HepG2 (cell line): ENCODE measurements at regions not wholly inside any gene's neighbourhood (a gene's known extent, or its start where the extent isn't known, plus 50 kb on each side); places are given as distances from the start of the nearest gene placed in this dataset.

Experiments
- ATAC-seq: fragments of 200-7000 bp; cut with Tn5 transposase; 3 replicates; pipeline ENCODE4 v1.9.1; 2020; ENCODE audit warnings: mild to moderate bottlenecking, moderate library complexity
- BruUV-seq: library from RNA; stranded (reverse); fragments of 400-500 nt; replicated peaks from 2 replicates; lab custom pipeline; 2021; lab: Mats Ljungman, UMichigan
- CTCF ChIA-PET: fragments of 300-600 bp; formaldehyde crosslinking; extraction: SDS; loops from one replicate; lab custom pipeline; 2021; ENCODE audit warnings: low total read pairs, inconsistent platforms, low intra/inter-chr PET ratio; lab: Yijun Ruan, JAX
- POLR2A ChIA-PET: fragments of 350-600 bp; sonication (Branson Sonifier 250); formaldehyde crosslinking; loops from one replicate; lab custom pipeline; 2020; ENCODE audit warnings: antibody characterized with exemption, inconsistent platforms; lab: Yijun Ruan, JAX
- DNase-seq: peaks from one replicate; pipeline ENCODE4 v3.0.0-alpha.2; 2015; ENCODE audit warnings: low spot score
- FAIRE-seq: peaks from 3 replicates; lab custom pipeline; 2011; peaks lifted over from hg19 to GRCh38; lab: Jason Lieb, UNC
- H2AFZ ChIP-seq: one replicate; pipeline ENCODE4 v1.6.1; 2011; ENCODE audit warnings: low read length, inconsistent platforms
- H3K27ac ChIP-seq: fragments of 300-600 bp; 3 replicates; pipeline ENCODE4 v1.8.0; 2011; ENCODE audit warnings: mixed run types, mild to moderate bottlenecking, mixed read lengths, low read length, inconsistent platforms; ENCODE audit not compliant: insufficient read depth; ENCODE audit errors: extremely low read length
- H3K27me3 ChIP-seq, 2 experiments: fragments of 200-600 bp in 1 of 2; 2 replicates in 1 of 2; 3 replicates in 1 of 2; pipeline versions ENCODE4 v1.6.0 to v1.8.0; 2011; ENCODE audit warnings: low read length in 2 of 2, mild to moderate bottlenecking in 2 of 2, moderate library complexity in 2 of 2, inconsistent platforms in 1 of 2; ENCODE audit not compliant: insufficient read depth in 2 of 2, control insufficient read depth in 1 of 2
- H3K36me3 ChIP-seq, 2 experiments: fragments of 200-600 bp in 1 of 2; replicated peaks in 1 of 2; 2 replicates in 1 of 2; 3 replicates in 1 of 2; pipeline versions ENCODE4 v1.5.1 to v1.8.0; 2011; ENCODE audit warnings: low read length in 2 of 2, inconsistent platforms in 1 of 2; ENCODE audit not compliant: insufficient read depth in 2 of 2, control insufficient read depth in 1 of 2
- H3K4me1 ChIP-seq: 2 replicates; pipeline ENCODE4 v1.5.1; 2012; ENCODE audit warnings: low read length, inconsistent platforms; ENCODE audit not compliant: insufficient read depth
- H3K4me2 ChIP-seq: 2 replicates; pipeline ENCODE4 v1.6.0; 2011; ENCODE audit warnings: low read depth, low read length, inconsistent platforms
- H3K4me3 ChIP-seq, 3 experiments: fragments of 200-600 bp in 1 of 3; sonication (generic), shearing (Covaris generic) in 1 of 3; replicated peaks in 1 of 3; 2 replicates each; pipeline ENCODE4 v1.5.1; 2011 to 2016; ENCODE audit warnings: low read length in 3 of 3, inconsistent platforms in 2 of 3, low read depth in 2 of 3, mild to moderate bottlenecking in 2 of 3, control low read depth in 1 of 3, mixed read lengths in 1 of 3; ENCODE audit not compliant: insufficient read depth in 1 of 3
- H3K79me2 ChIP-seq: one replicate; pipeline ENCODE4 v1.6.1; 2011; ENCODE audit warnings: low read length, inconsistent platforms; ENCODE audit not compliant: insufficient read depth
- H3K9ac ChIP-seq: 2 replicates; pipeline ENCODE4 v1.6.0; 2011; ENCODE audit warnings: mild to moderate bottlenecking, low read depth, low read length, inconsistent platforms; ENCODE audit not compliant: insufficient read depth
- H3K9me3 ChIP-seq: 2 replicates; pipeline ENCODE4 v1.5.1; 2012; ENCODE audit warnings: mild to moderate bottlenecking, low read length
- H4K20me1 ChIP-seq: 2 replicates; pipeline ENCODE4 v1.6.0; 2011; ENCODE audit warnings: inconsistent platforms, mild to moderate bottlenecking, low read length, moderate library complexity; ENCODE audit not compliant: insufficient read depth
- GMEB1 ChIP-seq: sonication (generic); formaldehyde crosslinking; IDR thresholded peaks from 2 replicates; pipeline ENCODE4 v1.5.1; 2020; ENCODE audit warnings: missing genetic modification reagents, mild to moderate bottlenecking, borderline replicate concordance
- PBX2 ChIP-seq: IDR thresholded peaks from 2 replicates; pipeline ENCODE4 v1.6.1; 2016; ENCODE audit warnings: control low read depth
- REPIN1 ChIP-seq: sonication (generic); formaldehyde crosslinking; IDR thresholded peaks from 2 replicates; pipeline ENCODE4 v1.8.0; 2022; ENCODE audit warnings: missing genetic modification reagents, low read depth, mild to moderate bottlenecking, borderline replicate concordance
- SMARCC2 ChIP-seq: fragments of 450-650 bp; IDR thresholded peaks from 2 replicates; pipeline ENCODE4 v1.6.1; 2017; ENCODE audit warnings: antibody characterized with exemption, mild to moderate bottlenecking
- TAF15 ChIP-seq: fragments of 200-400 bp; formaldehyde crosslinking; IDR thresholded peaks from one replicate; pipeline ENCODE4 v1.6.1; 2018; ENCODE audit warnings: mild to moderate bottlenecking, low read depth, low read length; ENCODE audit not compliant: poor library complexity, severe bottlenecking
- USF2 ChIP-seq, 2 experiments: sonication (generic) in 1 of 2; formaldehyde crosslinking in 1 of 2; IDR thresholded peaks; 2 replicates each; pipeline versions ENCODE4 v1.5.1 to v1.6.1; 2011 to 2020; ENCODE audit warnings: borderline replicate concordance in 1 of 2, low read depth in 1 of 2, low read length in 1 of 2, mild to moderate bottlenecking in 1 of 2, missing genetic modification reagents in 1 of 2, moderate library complexity in 1 of 2
- ZMYM3 ChIP-seq: sonication (generic); formaldehyde crosslinking; IDR thresholded peaks from 2 replicates; pipeline ENCODE4 v1.5.1; 2020; ENCODE audit warnings: mild to moderate bottlenecking, missing genetic modification reagents
- ZNF138 ChIP-seq: sonication (generic); formaldehyde crosslinking; IDR thresholded peaks from 2 replicates; pipeline ENCODE4 v1.5.0; 2020; ENCODE audit warnings: mild to moderate bottlenecking, low read depth, missing genetic modification reagents
- ZNF317 ChIP-seq: sonication (generic); formaldehyde crosslinking; IDR thresholded peaks from 2 replicates; pipeline ENCODE4 v1.5.0; 2020; ENCODE audit warnings: mild to moderate bottlenecking, missing genetic modification reagents
- ZNF326 ChIP-seq: sonication (generic); formaldehyde crosslinking; IDR thresholded peaks from 2 replicates; pipeline ENCODE4 v1.4.0; 2020; ENCODE audit warnings: missing genetic modification reagents, borderline replicate concordance
- ZNF343 ChIP-seq: sonication (generic); formaldehyde crosslinking; IDR thresholded peaks from 2 replicates; pipeline ENCODE4 v1.4.0; 2020; ENCODE audit warnings: mild to moderate bottlenecking, missing genetic modification reagents
- ZZZ3 ChIP-seq: sonication (generic); formaldehyde crosslinking; IDR thresholded peaks from 2 replicates; pipeline ENCODE4 v1.4.0; 2020; ENCODE audit warnings: missing genetic modification reagents, mild to moderate bottlenecking, borderline replicate concordance
- WGBS: methylation state at CpG from one replicate; pipeline ENCODE4 v1.1.6; 2017; ENCODE audit warnings: low lambda C conversion rate; 5-methylcytosine and 5-hydroxymethylcytosine counted together
- in situ Hi-C: cut with HindIII; loops from 2 replicates; pipeline ENCODE4 v1.10.0; 2017; ENCODE audit warnings: low pct_unique_long_range_greater_than_20kb; ENCODE audit not compliant: extremely low pct_ligation_motif_present
- intact Hi-C: fragments of 100-400 bp; cut with micrococcal nuclease; formaldehyde crosslinking; loops from one replicate; pipeline ENCODE4 v1.10.0; 2022; ENCODE audit not compliant: unreplicated experiment
- TF ChIP-seq, protein P1 (sequence below): sonication (generic); formaldehyde crosslinking; IDR thresholded peaks from 2 replicates; pipeline ENCODE4 v1.4.0; 2020; ENCODE audit warnings: missing genetic modification reagents, borderline replicate concordance
- TF ChIP-seq, protein P2 (sequence below): IDR thresholded peaks from 2 replicates; pipeline ENCODE4 v1.6.1; 2016; ENCODE audit warnings: low read depth, borderline replicate concordance

- intact Hi-C loops: no loop called here
- ChIA-PET CTCF (no interaction called here), POLR2A (no interaction called here)
- no peaks in the 10 kb centered on the region for H3K9me3 ChIP-seq
- no peak overlapping the region for H3K4me3 ChIP-seq
- no peak overlapping the region for H3K27ac ChIP-seq
- H3K36me3 ChIP-seq: no peaks in the 10 kb centered on the region
- no peak overlapping the region for H2AFZ ChIP-seq
- ATAC-seq (no peak), FAIRE-seq (no peak), DNase-seq (no peak)
- no TSS peak for BruUV-seq
- in situ Hi-C loops: no loop called here
- no peaks in the 10 kb centered on the region for H3K79me2 ChIP-seq
- H3K27me3 ChIP-seq: no peaks in the 10 kb centered on the region
- no peaks in the 10 kb centered on the region for H3K4me1 ChIP-seq
- H3K9ac ChIP-seq: no peak overlapping the region
- WGBS: 0% methylated on average over 1 of the region's 1 CpG
- no peaks in the 10 kb centered on the region for H4K20me1 ChIP-seq
- no peak for TF ChIP-seq USF2 (IDR thresholded peaks at IDR 0.05; ENCODE audit: low read depth, low read length)
- no peak for TF ChIP-seq USF2 (CRISPR knock-in tag; IDR thresholded peaks at IDR 0.05; ENCODE audit: borderline replicate concordance)
- no peak for TF ChIP-seq ZNF317
- TF ChIP-seq PBX2 (CRISPR knock-in tag): no peak
- no peak for TF ChIP-seq ZMYM3 (CRISPR knock-in tag)
- TF ChIP-seq, protein P1, sequence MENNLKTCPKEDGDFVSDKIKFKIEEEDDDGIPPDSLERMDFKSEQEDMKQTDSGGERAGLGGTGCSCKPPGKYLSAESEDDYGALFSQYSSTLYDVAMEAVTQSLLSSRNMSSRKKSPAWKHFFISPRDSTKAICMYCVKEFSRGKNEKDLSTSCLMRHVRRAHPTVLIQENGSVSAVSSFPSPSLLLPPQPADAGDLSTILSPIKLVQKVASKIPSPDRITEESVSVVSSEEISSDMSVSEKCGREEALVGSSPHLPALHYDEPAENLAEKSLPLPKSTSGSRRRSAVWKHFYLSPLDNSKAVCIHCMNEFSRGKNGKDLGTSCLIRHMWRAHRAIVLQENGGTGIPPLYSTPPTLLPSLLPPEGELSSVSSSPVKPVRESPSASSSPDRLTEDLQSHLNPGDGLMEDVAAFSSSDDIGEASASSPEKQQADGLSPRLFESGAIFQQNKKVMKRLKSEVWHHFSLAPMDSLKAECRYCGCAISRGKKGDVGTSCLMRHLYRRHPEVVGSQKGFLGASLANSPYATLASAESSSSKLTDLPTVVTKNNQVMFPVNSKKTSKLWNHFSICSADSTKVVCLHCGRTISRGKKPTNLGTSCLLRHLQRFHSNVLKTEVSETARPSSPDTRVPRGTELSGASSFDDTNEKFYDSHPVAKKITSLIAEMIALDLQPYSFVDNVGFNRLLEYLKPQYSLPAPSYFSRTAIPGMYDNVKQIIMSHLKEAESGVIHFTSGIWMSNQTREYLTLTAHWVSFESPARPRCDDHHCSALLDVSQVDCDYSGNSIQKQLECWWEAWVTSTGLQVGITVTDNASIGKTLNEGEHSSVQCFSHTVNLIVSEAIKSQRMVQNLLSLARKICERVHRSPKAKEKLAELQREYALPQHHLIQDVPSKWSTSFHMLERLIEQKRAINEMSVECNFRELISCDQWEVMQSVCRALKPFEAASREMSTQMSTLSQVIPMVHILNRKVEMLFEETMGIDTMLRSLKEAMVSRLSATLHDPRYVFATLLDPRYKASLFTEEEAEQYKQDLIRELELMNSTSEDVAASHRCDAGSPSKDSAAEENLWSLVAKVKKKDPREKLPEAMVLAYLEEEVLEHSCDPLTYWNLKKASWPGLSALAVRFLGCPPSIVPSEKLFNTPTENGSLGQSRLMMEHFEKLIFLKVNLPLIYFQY (CRISPR knock-in tag): no peak
- TF ChIP-seq ZNF343 (CRISPR knock-in tag): no peak
- TF ChIP-seq ZNF138 (CRISPR knock-in tag): no peak
- no peak for TF ChIP-seq SMARCC2
- no peak for TF ChIP-seq GMEB1 (CRISPR knock-in tag)
- no peak for TF ChIP-seq TAF15
- no peak for TF ChIP-seq ZZZ3 (CRISPR knock-in tag)
- TF ChIP-seq REPIN1 (CRISPR knock-in tag): no peak
- TF ChIP-seq ZNF326 (CRISPR knock-in tag): no peak
- TF ChIP-seq, protein P2, sequence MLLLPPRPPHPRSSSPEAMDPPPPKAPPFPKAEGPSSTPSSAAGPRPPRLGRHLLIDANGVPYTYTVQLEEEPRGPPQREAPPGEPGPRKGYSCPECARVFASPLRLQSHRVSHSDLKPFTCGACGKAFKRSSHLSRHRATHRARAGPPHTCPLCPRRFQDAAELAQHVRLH (CRISPR knock-in tag): no peak
- no peak overlapping the region for H3K4me2 ChIP-seq
Observed at GRCh38 chrX:122586831-122587230, 597.2 kb upstream of the GRIA3 start.
